NCI-H69 (cell line): ENCODE measurements at regions not wholly inside any gene's neighbourhood (a gene's known extent, or its start where the extent isn't known, plus 50 kb on each side); places are given as distances from the start of the nearest gene placed in this dataset.

Source experiments
- DNase-seq: peaks from one replicate; lab custom pipeline; 2025; lab: John Stamatoyannopoulos, UW

DNA sequence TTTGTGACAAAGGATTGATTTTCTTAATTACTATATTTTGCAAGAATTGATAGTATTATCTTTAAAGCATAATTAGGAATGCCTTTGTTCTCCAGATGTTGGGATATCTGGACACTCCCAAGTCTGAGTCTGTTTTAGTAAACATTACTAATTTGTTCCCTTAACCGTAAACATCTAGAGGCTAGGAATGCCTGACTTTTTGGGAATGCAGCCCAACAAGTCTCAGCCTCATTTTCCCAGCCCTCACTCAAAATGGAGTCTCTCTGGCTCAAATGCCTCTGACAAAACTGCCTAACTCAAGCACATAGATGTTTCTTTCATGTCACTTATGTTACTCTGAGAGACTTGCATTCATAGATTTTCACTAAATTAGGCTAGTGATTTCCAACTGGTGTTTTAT lies 297.0 kb upstream of the CLNK start:
- no peak for DNase-seq

DNA sequence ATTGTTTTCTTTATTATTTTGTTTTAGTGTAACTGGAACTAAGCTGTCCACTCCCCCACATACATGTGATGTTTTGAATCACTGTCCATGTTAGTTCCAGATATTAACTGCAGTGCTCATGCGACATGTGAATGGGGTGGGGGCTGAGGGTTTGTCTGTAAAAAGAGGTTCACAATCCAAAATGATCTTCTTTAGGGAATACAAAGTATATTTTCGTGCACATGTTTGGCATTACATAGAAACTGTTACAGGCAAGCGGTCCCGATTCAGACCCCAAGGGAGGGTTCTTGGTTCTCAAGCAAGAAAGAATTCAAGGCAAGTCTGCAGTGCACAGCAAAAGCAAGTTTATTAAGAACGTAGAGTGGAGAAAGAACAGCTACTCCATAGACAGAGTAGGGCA lies 296.5 kb upstream of the CLNK start:
- no peak for DNase-seq

DNA sequence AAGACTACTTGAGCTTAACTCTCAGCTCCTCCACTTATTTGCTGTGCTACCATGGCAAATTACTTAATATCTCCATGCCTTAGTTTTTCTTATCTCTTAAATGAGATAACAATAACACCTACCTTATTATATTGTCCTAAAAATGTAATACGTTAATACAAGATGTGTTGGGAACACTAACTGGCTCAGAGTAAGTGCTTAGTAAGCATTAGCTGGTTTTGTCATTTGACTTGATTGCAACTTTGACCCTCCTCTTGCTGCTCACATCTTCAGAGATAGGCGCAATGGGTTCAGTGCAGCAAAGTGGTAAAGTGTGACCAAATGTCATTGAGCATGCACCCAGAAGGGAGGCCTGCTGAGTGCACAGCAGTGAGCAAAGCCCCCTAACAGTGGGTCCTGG lies 294.5 kb upstream of the CLNK start:
- DNase-seq, result no peak

DNA sequence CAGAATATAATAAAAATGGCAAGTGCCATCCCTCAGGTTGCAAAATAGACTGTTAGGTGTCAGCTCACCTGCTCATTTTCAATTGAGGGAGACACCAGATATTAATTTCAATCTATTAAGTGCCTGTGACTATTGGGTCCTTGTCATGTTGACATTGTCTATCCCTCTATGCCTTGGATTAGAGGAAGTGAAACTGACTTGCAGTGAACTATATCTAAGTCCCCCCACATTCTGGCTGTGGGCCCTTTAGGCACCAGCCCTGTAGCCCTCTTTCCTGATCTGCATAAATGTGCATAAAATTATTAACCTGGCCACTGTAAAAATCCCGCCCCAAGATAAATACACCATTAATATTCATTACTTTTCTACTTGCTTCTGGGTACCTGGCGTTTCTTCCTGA lies 293.0 kb upstream of the CLNK start:
- DNase-seq, result no peak

DNA sequence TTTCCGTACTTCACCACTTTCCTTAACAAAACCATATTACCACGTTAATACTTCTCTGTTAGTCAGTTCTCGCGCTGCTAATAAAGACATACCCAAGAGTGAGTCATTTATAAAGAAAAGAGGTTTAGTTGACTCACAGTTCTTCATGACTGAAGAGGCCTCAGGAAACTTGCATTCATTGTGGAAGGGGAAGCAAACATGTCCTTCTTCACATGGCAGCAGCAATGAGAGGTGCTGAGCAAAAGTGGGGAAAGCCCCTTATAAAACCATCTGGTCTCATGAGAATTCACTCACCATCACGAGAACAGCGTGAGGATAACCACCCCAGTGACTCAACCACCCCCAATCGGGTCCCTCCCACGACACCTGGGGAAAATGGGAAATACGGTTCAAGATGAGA lies 289.8 kb upstream of the CLNK start:
- DNase-seq, result no peak

DNA sequence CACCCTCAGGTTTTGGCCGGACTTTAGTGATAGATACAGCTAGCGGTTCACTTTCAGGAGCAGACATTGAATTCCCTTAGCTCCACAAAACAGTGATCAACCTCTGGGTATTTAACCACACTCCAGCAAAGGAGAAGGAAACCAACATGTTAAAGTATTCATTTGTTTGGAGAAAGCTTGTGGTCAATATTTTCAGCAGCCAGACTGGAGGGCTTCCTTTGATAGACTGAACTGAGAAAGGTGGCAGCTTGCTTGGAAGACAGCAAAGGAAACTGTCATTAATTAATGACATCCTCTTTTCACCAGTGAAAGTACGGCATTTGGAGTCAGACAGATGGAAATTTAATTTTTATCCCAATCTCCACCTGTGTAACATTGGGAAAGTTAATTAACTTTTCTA lies 289.1 kb upstream of the CLNK start:
- DNase-seq, result no peak

DNA sequence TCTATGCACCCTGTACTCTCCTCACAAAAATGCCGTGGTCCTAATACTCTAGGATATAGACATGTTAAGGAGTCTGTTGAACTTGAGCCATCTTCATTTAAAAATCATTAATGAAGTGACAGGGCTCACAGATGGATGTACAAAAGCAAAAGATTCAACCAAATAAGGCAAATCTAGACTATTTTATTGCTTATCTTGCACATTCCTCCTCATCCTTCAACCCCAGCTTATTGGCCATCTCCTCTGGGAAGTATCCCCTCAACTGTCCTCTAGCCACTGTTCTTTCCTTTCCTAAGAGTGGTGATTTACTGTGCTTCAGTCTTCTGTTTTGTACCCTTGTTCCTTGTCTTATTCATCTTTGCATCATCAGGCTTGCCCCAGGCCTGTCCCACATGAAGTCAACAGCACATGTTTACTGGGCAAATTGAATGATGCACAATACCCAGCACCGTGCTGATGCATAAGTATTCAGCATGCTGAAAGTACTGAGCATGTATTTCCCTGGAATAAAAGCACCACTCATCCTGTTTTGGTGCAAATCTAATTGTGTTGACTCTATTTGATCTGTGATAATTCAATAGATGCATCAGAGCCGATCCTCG lies 287.3 kb upstream of the CLNK start:
- no peak for DNase-seq

DNA sequence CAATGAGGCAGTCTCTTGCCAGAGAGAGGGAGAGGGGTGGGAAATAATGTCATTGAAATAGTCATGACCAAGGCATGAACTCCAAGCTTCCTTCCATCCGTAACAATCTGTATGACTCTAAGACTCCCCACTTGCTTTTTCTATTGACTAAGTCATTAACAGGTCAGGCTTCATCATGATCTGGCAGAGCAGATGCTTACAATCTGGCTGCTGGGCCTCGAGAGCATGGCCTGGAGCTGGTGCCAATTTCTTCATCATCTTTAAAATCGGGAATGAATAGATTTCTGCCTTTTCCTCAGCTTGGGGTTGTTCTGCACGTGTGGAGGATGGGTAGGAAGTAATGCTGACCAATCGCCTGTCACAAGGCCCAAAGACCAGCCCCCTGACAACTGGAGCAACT lies 280.6 kb upstream of the CLNK start:
- DNase-seq, result peak; percentile 91

DNA sequence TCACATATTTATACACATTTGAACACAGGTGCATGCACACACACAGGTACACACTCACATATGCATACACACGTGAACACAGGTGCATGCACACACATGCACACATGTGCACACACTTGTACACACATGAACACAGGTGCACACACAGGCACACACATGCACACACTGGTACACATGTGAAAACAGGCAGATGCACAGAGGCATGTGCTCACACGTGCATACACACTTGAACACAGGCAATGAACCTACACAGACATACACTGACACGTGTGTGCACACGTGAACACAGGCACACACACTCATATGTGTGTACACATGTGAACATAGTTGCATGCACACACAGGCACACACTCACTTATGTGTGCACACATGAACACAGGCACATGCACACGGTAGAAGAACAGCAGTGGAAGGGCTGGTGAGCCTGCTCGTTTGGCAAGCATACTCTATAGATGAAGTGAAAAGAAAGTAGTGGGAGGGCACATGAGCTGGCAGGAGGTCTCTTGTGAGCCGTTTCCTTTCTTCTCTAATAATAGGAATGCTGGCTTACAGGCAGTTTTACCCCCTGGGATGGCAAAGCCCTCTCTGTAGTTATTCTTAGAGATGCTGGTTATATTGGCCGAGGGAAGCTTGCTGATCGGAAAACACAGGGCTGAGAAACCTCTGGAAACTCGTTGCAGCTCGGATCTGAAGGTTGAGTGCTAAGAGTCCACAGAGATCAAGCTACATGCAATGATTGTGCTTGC lies 279.6 kb upstream of the CLNK start:
- DNase-seq, result peak; percentile 89

DNA sequence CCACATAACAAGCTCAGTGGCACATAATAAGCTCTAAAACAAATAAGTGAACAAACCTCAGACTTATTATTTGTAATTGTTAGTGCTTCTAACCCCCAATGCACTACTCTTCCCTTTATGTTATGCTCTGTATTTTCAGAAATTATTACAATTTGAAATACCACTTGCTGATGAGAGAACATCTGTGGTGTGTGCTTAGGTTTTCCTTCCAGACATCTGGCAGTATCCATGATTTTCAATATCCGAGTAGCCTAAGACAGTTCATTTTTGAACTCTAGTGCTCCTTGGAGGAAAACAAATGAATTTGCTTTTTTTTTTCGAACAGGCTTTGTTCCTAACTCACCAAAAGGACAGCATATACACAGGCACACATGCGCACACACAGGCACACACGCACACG lies 278.7 kb upstream of the CLNK start:
- no peak for DNase-seq

DNA sequence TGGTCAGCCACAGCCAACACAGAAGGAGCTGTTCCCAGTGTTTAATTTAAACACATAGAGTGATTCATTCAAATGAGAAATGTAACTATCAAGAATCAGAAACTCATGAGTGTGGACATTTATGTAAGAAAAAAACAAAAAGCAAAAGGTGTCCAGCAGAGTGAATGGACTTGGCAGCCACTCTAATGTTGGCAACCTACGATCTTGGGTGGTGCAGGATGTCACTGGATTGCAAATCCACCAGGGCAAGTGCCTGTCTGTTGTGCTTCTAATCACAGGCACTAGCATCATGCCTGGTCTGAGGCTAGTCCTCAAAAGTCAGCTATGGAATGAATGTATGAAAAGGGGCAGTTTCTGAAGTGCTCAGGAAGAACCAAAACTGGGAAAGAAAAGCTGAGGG lies 277.7 kb upstream of the CLNK start:
- peak; percentile 11 for DNase-seq

DNA sequence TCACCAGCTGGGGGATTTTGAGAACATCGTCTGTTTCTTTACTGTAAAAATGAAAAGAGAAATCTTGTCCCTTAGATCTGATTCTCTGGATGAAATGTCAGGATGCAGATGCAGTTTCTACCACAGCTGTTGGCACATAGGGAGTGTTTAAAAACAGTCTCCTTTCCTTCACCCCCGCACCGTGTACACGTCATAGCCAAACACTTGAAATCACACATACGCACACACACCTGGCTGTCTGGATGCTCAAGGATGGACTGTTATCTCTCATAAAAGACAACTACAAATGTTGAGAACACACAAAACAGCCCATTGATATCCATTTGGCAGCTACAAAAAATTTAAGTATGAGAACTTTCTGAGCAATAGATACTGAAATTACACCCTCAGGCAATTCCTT lies 275.8 kb upstream of the CLNK start:
- DNase-seq, result no peak

DNA sequence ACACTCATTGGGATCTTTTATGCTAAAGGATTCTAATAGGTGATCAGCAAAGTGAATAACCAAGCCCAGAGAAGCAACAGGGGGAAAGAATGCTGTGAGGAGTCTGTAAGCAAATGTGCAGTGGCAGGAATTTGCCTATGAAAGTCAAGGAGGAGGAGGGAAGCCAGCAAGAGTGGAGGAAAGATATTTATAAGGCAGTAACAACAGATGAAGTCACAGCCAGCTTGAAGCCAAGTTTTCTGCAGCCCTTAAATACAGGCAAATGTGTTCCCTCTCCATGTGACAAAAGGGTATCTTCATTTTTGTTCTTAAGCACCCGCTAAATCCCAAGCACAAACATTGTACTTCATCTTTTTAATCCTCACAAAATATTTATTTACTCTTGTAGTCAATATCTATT lies 275.0 kb upstream of the CLNK start:
- no peak for DNase-seq

DNA sequence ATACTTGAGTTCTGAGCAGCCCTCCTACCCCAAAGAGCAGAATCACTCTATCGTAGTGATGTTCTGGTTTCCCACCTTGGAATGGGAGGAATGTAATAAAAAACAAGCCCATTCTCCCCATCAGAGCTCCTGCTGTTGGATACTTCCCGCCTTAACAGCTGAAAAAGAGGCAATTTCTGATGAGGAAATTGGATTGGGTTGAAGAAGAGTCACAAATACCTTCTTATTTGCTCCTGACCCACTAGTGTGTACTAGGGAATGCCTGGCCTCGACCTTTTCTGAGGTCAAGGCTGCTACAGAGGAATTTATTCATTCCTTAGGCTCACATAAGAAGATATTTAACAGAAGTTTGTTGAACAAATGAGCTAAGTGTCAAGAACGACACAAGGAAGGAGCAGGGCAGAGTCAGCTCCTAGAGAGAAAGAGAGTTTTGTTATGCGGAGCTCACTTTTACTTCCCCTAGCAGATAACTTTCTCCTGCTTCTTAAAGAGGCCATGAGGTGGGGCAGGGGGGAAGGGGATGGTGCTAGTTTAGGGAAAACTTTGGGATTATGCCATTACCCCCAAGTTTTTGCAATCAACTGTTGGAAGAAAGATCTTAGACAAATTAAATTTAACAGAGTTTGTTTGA lies 273.8 kb upstream of the CLNK start:
- DNase-seq, result no peak

DNA sequence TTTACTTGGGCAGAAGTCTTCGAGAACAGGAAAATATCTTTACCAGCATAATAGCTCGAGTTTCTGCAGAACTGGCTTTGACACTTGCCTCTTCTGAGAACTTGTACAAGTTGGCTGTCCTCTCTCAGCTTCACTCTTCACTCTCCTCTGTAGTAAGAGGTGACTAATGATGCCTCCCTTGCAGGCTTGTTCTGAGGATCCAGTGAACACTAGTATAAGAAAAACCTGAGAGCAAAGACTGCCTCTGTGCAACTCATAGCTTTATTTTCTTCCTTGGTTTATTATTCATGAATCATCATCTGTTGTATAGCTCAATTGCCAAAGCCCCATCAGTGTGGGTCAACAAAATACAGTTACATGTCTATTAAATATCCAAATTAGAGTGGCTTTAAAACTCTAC lies 266.7 kb upstream of the CLNK start:
- DNase-seq, result no peak

DNA sequence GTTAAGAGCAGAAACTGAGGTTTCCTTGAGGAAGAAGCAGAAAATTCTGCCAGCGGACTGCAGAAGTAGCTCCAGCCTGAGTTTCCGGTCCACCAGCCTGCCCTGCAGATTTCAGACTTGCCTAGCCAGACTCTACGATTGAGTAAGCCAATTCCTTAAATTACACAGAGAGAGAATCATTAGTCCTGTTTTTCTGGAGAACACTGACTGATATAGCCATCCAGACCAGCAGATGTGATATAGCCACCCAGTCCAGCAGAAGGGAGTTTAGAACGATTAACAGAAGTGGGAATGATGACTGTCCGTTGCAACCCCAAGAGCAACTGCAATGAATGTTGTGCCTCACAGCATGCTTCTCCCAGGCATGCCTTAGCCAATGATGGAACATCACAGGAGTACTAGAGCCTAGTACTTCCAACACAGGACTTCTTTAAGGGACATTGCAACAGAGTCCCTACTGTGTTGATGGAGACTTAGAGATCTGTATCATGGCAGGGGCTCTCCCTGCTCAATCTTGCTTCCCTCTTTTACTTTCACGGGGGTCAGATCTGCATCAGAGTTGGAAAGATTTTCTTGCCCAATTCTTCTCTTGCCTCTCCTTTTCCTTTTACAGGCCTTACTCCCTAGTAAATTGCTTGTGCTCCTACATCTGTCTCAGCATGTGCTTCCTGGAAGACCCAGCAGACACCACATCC lies 264.6 kb upstream of the CLNK start:
- no peak for DNase-seq

DNA sequence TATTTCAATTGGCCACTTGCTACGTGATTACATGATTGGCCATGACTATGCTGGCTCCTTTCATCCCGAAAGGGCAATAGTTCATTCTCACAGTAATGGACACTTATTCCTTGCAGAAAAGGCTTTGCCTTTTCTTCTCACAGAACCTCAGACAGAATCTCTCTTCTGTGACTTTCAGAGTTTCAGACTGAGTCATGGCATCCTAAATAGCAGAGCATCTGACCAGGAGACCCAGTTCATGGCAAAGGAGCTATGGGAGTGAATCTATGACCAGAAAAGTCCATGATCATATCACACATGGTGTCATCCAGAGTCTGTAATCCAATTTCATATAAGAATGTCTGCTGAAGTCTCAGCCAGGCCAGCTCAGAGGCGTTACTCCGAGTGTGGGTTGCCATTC lies 263.3 kb upstream of the CLNK start:
- DNase-seq, result no peak

DNA sequence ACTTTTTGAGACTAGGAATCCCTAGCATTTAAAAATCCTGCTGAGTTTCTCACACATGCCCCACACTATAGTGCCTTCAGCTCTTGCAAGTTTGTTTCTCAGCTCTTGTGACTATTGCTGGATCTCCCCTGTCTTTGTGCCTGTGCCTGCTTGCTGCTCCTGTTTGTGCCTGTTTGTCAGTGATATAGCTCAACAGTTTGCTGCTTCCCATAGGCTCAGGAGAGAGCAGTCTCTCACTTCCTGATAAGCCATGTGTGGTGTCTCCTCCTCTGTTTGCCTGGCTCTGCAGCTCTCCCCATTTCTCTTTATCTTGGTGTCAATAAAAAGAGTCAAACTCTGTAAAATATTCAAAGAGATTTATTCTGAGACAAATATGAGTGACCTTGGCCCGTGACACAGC lies 259.8 kb upstream of the CLNK start:
- no peak for DNase-seq

DNA sequence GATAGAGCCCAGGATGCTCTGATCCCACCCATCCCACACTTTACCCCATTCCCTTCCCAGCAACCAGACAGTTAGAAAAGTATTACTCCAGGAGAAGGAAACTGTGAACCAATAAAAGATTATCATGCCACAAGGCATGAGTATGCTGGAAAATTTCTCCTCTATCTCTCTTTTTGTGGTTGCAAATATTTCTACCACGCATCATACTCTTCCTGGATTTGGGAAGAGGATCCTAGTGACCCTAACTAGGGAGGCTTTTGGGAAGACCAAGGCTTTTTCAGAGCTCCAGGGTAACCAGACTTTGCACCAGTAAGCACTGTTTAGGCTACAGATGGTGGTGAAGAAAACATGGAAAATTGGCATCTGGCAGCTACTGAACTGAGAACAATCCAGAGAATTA lies 257.6 kb upstream of the CLNK start:
- DNase-seq, result no peak

DNA sequence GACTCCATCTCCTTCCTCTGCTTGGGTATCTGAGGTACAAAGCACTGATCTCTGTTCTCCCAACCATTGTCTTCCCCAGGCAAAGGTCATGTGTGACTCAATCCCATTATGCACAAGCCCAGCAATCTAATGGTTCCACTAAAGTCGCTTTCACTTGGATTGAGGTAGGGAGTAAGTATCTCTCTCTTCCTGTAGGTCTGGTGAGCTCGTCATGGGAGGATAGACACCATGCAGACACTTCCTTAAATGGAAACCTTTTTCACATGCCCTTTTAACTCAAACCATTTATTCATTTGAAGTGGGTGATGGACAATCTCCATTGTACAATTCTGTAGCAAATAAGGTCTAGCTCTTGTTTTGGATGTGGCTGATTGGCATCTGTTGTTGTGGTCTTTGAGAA lies 245.2 kb upstream of the CLNK start:
- no peak for DNase-seq

DNA sequence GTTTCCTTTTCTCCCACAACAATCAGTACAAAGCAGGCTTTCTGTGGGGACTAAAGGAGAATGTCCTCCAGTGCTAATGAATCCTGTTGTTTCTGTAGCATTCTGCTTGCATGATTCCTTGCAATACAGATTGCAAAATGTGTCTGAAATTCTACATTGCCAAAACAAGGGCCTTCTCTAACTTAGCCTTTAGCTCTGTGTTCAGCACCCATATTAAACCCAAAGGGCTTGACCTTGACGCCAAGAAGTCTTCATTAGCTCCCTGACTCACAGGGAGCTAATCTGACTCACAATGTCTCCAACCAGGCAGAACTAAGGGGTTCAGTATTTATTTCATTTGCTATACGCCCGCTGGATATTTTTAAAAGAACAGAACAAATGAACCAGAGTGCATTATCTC lies 241.4 kb upstream of the CLNK start:
- peak; percentile 81 for DNase-seq

DNA sequence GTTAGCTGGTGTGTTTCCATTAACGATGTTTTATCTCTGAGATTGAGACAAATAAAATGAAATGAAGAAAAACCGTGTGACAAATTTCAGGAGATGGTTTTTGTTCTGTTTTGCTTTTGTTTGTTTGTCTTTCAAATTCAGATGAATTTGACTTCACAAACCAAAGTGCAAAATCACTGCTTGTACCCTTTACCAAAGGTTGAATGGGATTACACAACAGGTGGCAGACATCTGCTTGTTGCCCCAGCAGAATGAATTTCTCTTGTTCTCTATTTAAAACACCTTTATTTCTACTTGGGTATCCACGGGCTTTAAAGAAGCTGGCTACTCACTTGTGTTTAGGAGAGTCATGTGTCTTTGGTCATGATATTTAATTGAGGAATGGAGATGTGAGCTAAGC lies 239.7 kb upstream of the CLNK start:
- DNase-seq, result no peak

DNA sequence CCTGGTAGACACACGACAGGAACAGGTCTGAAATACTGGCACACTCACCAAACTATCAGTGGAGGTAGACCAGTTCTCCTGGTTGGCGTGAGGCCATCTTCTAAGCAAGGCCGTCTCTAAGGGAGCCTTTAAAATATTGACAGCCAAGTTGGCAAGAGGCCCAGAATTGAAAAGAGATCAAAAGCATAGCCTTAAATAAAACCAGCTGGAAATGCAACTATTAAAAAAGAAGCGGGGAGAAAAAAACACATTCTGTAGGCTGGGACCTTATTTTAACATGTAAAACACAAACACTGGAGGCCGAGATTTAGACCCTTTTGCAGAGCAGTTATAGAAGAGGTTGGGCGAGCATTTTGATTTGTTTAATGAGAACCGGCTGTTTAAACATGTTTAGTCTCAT lies 233.0 kb upstream of the CLNK start:
- peak; percentile 94 for DNase-seq
